Brain microvascular endothelial cell (primary cell): ENCODE measurements at regions not wholly inside any gene's neighbourhood (a gene's known extent, or its start where the extent isn't known, plus 50 kb on each side); places are given as distances from the start of the nearest gene placed in this dataset.

Experiments used
- DNase-seq: peaks from one replicate; pipeline ENCODE4 v3.0.0-alpha.2; 2020
- H3K27ac ChIP-seq: fragments of 250-450 bp; sonication (Bioruptor Pico); 2 replicates; pipeline ENCODE4 v1.5.1; 2020; ENCODE audit warnings: mild to moderate bottlenecking, moderate library complexity
- H3K27me3 ChIP-seq: fragments of 250-450 bp; sonication (Bioruptor Pico); replicated peaks from 2 replicates; pipeline ENCODE4 v1.5.1; 2020; ENCODE audit warnings: mild to moderate bottlenecking
- H3K36me3 ChIP-seq: fragments of 250-450 bp; sonication (Bioruptor Pico); replicated peaks from 2 replicates; pipeline ENCODE4 v1.5.1; 2020; ENCODE audit warnings: mild to moderate bottlenecking
- H3K4me3 ChIP-seq: 2 replicates; pipeline ENCODE4 v1.5.1; 2011; ENCODE audit warnings: low read depth, mild to moderate bottlenecking, control low read depth, low read length, moderate library complexity
- in situ Hi-C: cut with HindIII; loops from 2 replicates; pipeline ENCODE4 v1.10.0; 2017; ENCODE audit warnings: low sequenced_read_pairs, low pct_ligation_motif_present
- TF ChIP-seq, protein P1 (sequence below): IDR thresholded peaks from 2 replicates; pipeline ENCODE4 v1.5.1; 2011; ENCODE audit warnings: low read depth, mild to moderate bottlenecking, moderate library complexity, low read length, control low read depth, inconsistent platforms; ENCODE audit errors: missing control alignments

DNA sequence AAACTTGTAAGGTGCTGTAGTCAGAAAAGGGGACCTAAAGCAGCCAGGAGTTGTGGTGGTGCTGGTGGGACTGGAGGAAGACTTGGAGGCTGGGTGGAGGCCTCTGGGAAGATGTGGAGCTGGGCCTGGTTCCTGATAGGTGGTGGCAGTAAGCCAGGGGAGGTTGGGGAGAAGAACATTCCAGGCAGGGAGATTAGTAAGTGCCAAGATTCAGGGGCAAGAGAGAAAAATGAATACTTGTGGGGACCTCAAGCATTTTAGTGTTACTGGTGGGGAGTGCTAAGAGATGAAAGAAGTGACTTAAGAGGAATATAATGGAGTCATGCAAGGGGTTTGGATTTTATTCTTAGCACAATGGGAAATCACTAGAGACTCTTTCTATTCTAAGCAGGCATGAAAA, 79.0 kb upstream of the B3GAT2 start:
- Histone ChIP-seq H3K27me3 (no peaks in the 10 kb centered on the region), H3K27ac (no peak overlapping the region), H3K4me3 (no peak overlapping the region), H3K36me3 (no peaks in the 10 kb centered on the region)
- in situ Hi-C loops: no loop called here
- DNase-seq: no peak
- TF ChIP-seq, protein P1, sequence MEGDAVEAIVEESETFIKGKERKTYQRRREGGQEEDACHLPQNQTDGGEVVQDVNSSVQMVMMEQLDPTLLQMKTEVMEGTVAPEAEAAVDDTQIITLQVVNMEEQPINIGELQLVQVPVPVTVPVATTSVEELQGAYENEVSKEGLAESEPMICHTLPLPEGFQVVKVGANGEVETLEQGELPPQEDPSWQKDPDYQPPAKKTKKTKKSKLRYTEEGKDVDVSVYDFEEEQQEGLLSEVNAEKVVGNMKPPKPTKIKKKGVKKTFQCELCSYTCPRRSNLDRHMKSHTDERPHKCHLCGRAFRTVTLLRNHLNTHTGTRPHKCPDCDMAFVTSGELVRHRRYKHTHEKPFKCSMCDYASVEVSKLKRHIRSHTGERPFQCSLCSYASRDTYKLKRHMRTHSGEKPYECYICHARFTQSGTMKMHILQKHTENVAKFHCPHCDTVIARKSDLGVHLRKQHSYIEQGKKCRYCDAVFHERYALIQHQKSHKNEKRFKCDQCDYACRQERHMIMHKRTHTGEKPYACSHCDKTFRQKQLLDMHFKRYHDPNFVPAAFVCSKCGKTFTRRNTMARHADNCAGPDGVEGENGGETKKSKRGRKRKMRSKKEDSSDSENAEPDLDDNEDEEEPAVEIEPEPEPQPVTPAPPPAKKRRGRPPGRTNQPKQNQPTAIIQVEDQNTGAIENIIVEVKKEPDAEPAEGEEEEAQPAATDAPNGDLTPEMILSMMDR: no peak

DNA sequence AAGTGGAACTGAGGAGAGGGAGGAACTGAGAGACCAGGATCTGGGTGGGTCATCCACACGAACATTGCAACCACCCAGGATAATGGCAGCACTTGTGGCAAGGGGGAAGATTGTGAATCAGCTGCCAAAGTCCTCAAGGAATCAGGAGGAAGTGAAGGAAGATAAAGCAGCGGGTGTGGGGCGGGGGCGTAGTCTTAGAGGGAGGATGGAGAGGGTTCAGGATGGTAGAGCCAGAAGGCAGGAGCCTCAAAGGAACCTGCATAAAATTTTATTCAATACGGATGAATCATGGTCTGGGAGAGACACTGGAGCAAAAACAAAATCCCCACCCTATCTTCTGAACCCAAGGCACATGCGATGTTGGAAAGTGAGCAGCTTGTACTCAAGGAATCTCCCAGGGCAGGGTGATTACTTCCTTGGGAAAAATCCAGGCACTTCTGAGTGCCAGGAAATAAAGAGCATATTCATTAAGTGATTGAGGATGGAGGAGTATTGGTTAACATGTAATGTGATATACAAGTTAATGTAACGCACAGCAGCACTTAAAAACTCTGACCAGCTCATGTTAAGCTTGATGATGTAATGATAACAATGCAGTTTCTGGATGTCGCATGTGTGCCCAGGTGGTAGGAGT, 82.0 kb upstream of the B3GAT2 start:
- Histone ChIP-seq H3K36me3 (no peaks in the 10 kb centered on the region), H3K4me3 (no peak overlapping the region), H3K27ac (no peak overlapping the region), H3K27me3 (no peaks in the 10 kb centered on the region)
- in situ Hi-C loops: no loop called here
- TF ChIP-seq, protein P1: no peak
- no peak for DNase-seq

DNA sequence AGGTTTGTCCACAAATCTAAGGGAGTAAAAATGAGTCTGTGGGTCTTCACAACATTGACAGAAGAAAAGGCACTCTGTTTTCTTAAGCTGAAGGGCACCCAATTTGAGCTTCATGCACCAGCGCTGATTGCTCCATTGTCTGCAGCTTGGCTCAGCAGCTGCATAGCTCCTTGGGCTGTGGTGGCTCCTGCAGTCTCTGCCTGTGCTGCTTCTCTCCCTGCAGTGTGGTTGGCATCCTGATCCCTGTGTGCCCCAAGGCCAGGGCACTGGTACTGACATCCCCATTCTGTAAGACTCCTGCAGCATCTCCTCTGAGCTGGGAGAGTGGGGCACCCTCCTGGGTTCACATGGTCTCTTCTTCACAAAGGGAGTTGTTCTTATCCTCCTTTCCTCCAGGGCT, 83.2 kb upstream of the B3GAT2 start:
- in situ Hi-C loops: no loop called here
- TF ChIP-seq, protein P1: no peak

DNA sequence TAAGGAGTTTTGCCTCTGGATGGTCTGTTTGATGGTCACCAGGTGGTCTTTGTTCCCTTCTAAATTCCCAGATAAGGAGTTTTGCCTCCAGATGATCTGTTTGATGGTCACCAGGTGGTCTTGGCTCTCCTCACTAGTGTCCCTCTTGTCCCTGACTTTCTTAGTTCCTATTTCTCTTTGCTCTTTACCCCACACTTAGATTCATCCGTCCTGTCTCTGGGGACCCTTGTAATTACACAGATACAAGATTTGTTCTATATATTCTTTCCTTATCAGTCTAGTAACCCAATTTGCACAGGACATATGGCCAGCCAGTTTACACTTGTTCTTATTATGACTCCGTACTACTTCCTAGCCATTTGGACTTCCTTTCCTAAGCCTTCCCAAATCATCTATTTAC, 84.0 kb upstream of the B3GAT2 start:
- Histone ChIP-seq H3K27me3 (no peaks in the 10 kb centered on the region), H3K4me3 (no peak overlapping the region), H3K27ac (no peak overlapping the region), H3K36me3 (no peaks in the 10 kb centered on the region)
- TF ChIP-seq, protein P1: no peak
- in situ Hi-C loops: no loop called here
- no peak for DNase-seq

More for the DNA sequence above, 83.2 kb upstream of the B3GAT2 start:
- Histone ChIP-seq H3K4me3 (no peak overlapping the region), H3K27ac (no peak overlapping the region), H3K36me3 (no peaks in the 10 kb centered on the region), H3K27me3 (no peaks in the 10 kb centered on the region)
- no peak for DNase-seq

DNA sequence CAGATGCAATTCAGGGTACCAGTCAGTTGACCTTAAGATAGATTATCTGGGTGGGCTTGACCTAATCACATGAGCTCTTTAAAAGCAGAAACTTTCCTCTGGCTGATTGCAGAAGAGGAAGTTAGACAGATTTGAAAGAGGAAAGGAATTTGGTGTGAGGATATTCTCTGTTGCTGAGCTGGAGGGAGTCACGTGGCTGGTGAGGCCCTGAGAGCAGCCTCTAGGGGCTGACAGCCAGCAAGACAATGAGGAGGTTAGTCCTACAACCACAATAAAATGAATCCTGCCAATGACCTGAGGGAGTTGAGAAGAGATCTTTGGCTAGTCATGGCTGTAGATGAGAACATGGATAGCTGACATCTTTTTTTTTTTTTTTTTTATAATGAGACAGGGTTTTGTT, 87.0 kb upstream of the B3GAT2 start:
- in situ Hi-C loops: no loop called here
- TF ChIP-seq, protein P1: peak; percentile 16
- H3K27me3 ChIP-seq: no peaks in the 10 kb centered on the region
- H3K36me3 ChIP-seq: no peaks in the 10 kb centered on the region
- peak; percentile 22 for DNase-seq
- no peak overlapping the region for H3K27ac ChIP-seq
- no peak overlapping the region for H3K4me3 ChIP-seq

DNA sequence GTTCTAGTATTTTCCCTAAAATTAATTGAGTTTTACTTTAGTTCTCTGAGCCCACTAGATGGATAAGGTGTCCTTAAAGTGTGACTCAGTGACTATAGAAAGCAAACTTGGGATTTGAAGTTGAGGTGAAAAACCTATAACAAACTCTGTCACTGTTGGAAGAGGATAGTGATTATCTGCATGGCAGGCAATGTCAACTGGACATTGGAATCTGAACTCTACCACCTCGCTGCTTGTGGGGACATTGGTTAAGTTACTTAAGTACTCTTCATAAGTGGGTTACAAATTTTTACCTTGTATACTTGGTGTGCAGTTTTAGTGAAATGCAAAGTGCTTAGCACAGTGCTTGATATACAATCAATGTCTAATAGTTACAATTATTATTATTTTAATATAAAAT, 87.9 kb upstream of the B3GAT2 start:
- H3K27me3 ChIP-seq: no peaks in the 10 kb centered on the region
- no peak for DNase-seq
- in situ Hi-C loops: no loop called here
- H3K4me3 ChIP-seq: no peak overlapping the region
- TF ChIP-seq, protein P1: no peak
- H3K27ac ChIP-seq: no peak overlapping the region
- no peaks in the 10 kb centered on the region for H3K36me3 ChIP-seq
